22Rv1 (cell line): ENCODE measurements at regions not wholly inside any gene's neighbourhood (a gene's known extent, or its start where the extent isn't known, plus 50 kb on each side); places are given as distances from the start of the nearest gene placed in this dataset.

ENCODE experiments used
- ZFX ChIP-seq: fragments of 450-650 bp; IDR thresholded peaks from 2 replicates; pipeline ENCODE4 v1.6.1; 2017; ENCODE audit warnings: antibody characterized with exemption, borderline replicate concordance
- TF ChIP-seq, protein P1 (sequence below): fragments of 450-650 bp; IDR thresholded peaks from 2 replicates; pipeline ENCODE4 v1.5.1; 2017; ENCODE audit warnings: mild to moderate bottlenecking

- TF ChIP-seq, protein P1, sequence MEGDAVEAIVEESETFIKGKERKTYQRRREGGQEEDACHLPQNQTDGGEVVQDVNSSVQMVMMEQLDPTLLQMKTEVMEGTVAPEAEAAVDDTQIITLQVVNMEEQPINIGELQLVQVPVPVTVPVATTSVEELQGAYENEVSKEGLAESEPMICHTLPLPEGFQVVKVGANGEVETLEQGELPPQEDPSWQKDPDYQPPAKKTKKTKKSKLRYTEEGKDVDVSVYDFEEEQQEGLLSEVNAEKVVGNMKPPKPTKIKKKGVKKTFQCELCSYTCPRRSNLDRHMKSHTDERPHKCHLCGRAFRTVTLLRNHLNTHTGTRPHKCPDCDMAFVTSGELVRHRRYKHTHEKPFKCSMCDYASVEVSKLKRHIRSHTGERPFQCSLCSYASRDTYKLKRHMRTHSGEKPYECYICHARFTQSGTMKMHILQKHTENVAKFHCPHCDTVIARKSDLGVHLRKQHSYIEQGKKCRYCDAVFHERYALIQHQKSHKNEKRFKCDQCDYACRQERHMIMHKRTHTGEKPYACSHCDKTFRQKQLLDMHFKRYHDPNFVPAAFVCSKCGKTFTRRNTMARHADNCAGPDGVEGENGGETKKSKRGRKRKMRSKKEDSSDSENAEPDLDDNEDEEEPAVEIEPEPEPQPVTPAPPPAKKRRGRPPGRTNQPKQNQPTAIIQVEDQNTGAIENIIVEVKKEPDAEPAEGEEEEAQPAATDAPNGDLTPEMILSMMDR, result no peak
- TF ChIP-seq ZFX, result no peak
Measured at GRCh38 chr13:81488021-81488420, 1147.1 kb upstream of the SPRY2 start.
